ENCODE measurements at regions not wholly inside any gene's neighbourhood (a gene's known extent, or its start where the extent isn't known, plus 50 kb on each side); places are given as distances from the start of the nearest gene placed in this dataset.

- TF ChIP-seq EZH2phosphoT487 (IDR thresholded peaks at IDR 0.05; ENCODE audit: borderline replicate concordance, low read depth, low read length) (no peak), CTCF (conservative IDR thresholded peaks at IDR 0.05; ENCODE audit: low read length) (no peak)
- Histone ChIP-seq H3K36me3 (ENCODE audit: insufficient read depth, low read length) (no peaks in the 10 kb centered on the region), H3K79me2 (ENCODE audit: insufficient read depth, low read depth, low read length) (no peaks in the 10 kb centered on the region), H3K9me3 (ENCODE audit: low read length) (no peaks in the 10 kb centered on the region), H2AFZ (ENCODE audit: low read length) (no peak overlapping the region), H3K4me3 (ENCODE audit: low read depth, low read length, poor library complexity, severe bottlenecking) (no peak overlapping the region), H3K9me2 (ENCODE audit: insufficient read depth, low read length) (no peaks in the 10 kb centered on the region), H4K20me1 (ENCODE audit: insufficient read depth, low read length) (no peaks in the 10 kb centered on the region), H3K4me2 (ENCODE audit: low read length) (no peak overlapping the region), H3K4me1 (ENCODE audit: insufficient read depth, low read length, poor library complexity, severe bottlenecking) (no peaks in the 10 kb centered on the region), H3K27ac (ENCODE audit: low read depth, low read length, poor library complexity, severe bottlenecking) (no peak overlapping the region)
- ChIA-PET POLR2A (no interaction called here), CTCF (ENCODE audit: unreplicated experiment) (no interaction called here)
- BruUV-seq (replicated peaks), result no TSS peak
- intact Hi-C loops (cut with micrococcal nuclease; ENCODE audit: unreplicated experiment), result no loop called here
- DNase-seq (ENCODE audit: low spot score), result no peak
Observed at GRCh38 chr12:114215746-114216145, 190.2 kb downstream of the TBX5 start.

GRCh38 chr12:114213055-114213581 lies 192.8 kb downstream of the TBX5 start:
- no peaks in the 10 kb centered on the region for H3K4me1 ChIP-seq (ENCODE audit: insufficient read depth, low read length, poor library complexity, severe bottlenecking)
- intact Hi-C loops (cut with micrococcal nuclease; ENCODE audit: unreplicated experiment), result no loop called here
- no peak overlapping the region for H2AFZ ChIP-seq (ENCODE audit: low read length)
- ChIA-PET CTCF (ENCODE audit: unreplicated experiment) (no interaction called here), POLR2A (no interaction called here)
- no peaks in the 10 kb centered on the region for H3K36me3 ChIP-seq (ENCODE audit: insufficient read depth, low read length)
- H4K20me1 ChIP-seq (ENCODE audit: insufficient read depth, low read length), result no peaks in the 10 kb centered on the region
- H3K9me3 ChIP-seq (ENCODE audit: low read length), result no peaks in the 10 kb centered on the region
- no peak for TF ChIP-seq EZH2phosphoT487 (IDR thresholded peaks at IDR 0.05; ENCODE audit: borderline replicate concordance, low read depth, low read length)
- TF ChIP-seq CTCF (conservative IDR thresholded peaks at IDR 0.05; ENCODE audit: low read length), result no peak
- no peaks in the 10 kb centered on the region for H3K79me2 ChIP-seq (ENCODE audit: insufficient read depth, low read depth, low read length)
- no peak overlapping the region for H3K4me3 ChIP-seq (ENCODE audit: low read depth, low read length, poor library complexity, severe bottlenecking)
- no peak for DNase-seq (ENCODE audit: low spot score)
- no peak overlapping the region for H3K4me2 ChIP-seq (ENCODE audit: low read length)
- H3K9me2 ChIP-seq (ENCODE audit: insufficient read depth, low read length), result no peaks in the 10 kb centered on the region
- no TSS peak for BruUV-seq (replicated peaks)
- H3K27ac ChIP-seq (ENCODE audit: low read depth, low read length, poor library complexity, severe bottlenecking), result no peak overlapping the region

- no peak for TF ChIP-seq CTCF (conservative IDR thresholded peaks at IDR 0.05; ENCODE audit: low read length)
- TF ChIP-seq EZH2phosphoT487 (IDR thresholded peaks at IDR 0.05; ENCODE audit: borderline replicate concordance, low read depth, low read length), result no peak
- Histone ChIP-seq H3K4me3 (ENCODE audit: low read depth, low read length, poor library complexity, severe bottlenecking) (no peak overlapping the region), H3K79me2 (ENCODE audit: insufficient read depth, low read depth, low read length) (no peaks in the 10 kb centered on the region), H3K27ac (ENCODE audit: low read depth, low read length, poor library complexity, severe bottlenecking) (no peak overlapping the region), H4K20me1 (ENCODE audit: insufficient read depth, low read length) (no peaks in the 10 kb centered on the region), H3K4me1 (ENCODE audit: insufficient read depth, low read length, poor library complexity, severe bottlenecking) (no peaks in the 10 kb centered on the region), H3K36me3 (ENCODE audit: insufficient read depth, low read length) (no peaks in the 10 kb centered on the region), H2AFZ (ENCODE audit: low read length) (no peak overlapping the region), H3K9me3 (ENCODE audit: low read length) (no peaks in the 10 kb centered on the region), H3K9me2 (ENCODE audit: insufficient read depth, low read length) (no peaks in the 10 kb centered on the region), H3K4me2 (ENCODE audit: low read length) (no peak overlapping the region)
- no TSS peak for BruUV-seq (replicated peaks)
- no peak for DNase-seq (ENCODE audit: low spot score)
- ChIA-PET CTCF (ENCODE audit: unreplicated experiment) (no interaction called here), POLR2A (no interaction called here)
- intact Hi-C loops (cut with micrococcal nuclease; ENCODE audit: unreplicated experiment), result no loop called here
Observed at GRCh38 chr12:114209861-114210260, 196.1 kb downstream of the TBX5 start.

Measured in OCI-LY7 (cell line).